ENCODE measurements at regions not wholly inside any gene's neighbourhood (a gene's known extent, or its start where the extent isn't known, plus 50 kb on each side); places are given as distances from the start of the nearest gene placed in this dataset.

DNA sequence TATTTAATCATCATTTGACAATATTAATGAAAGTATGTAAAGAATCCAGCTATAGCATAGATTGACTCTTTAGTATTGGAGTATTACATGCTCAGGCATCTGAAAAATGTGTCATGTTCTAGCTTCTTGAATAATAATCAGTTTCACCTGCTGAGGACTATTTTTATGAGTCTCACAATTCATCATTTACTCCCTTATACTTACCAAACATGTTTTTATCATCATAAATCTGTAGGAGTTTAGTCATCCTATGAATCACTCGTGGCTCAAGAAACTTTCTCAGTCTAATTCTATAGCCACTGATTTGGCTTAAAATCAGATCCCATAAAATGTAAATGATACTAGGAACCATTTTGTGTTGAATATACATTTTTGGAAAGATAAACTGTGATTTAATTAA, 1616.1 kb downstream of the C4orf33 start:
- in situ Hi-C loops (cut with MboI) = no loop called here
- 0 to 4% methylated on average over 1 of the region's 1 CpG for WGBS, 2 experiments (ENCODE audit: low coverage in 1 of 2, low lambda C conversion rate in 2 of 2, missing lambda C conversion rate in 2 of 2)
- Histone ChIP-seq H3K27me3 (replicated peaks; ENCODE audit: insufficient read depth) (no peaks in the 10 kb centered on the region), H3K4me2 (ENCODE audit: unreplicated experiment) (no peak overlapping the region), H4K20me1 (ENCODE audit: insufficient read depth) (no peaks in the 10 kb centered on the region), H3F3A (ENCODE audit: insufficient read depth) (no peaks in the 10 kb centered on the region), H3K4me3 (no peak overlapping the region), H3K27ac (no peak overlapping the region), H2AFZ (no peak overlapping the region), H3K9me2 (ENCODE audit: insufficient read depth) (no peaks in the 10 kb centered on the region), H3K4me1 (ENCODE audit: insufficient read depth) (no peaks in the 10 kb centered on the region), H3K79me2 (ENCODE audit: insufficient read depth) (no peaks in the 10 kb centered on the region), H3K9ac (no peak overlapping the region), H3K9me3 (ENCODE audit: low read depth) (no peaks in the 10 kb centered on the region), H3K36me3 (ENCODE audit: low read depth) (no peaks in the 10 kb centered on the region)
- DNase-seq = no peak
- TF ChIP-seq EZH2 (IDR thresholded peaks at IDR 0.05; ENCODE audit: insufficient read depth, poor library complexity, severe bottlenecking) (no peak), EZH2phosphoT487 (IDR thresholded peaks at IDR 0.05; ENCODE audit: insufficient read depth, low read depth) (no peak)

DNA sequence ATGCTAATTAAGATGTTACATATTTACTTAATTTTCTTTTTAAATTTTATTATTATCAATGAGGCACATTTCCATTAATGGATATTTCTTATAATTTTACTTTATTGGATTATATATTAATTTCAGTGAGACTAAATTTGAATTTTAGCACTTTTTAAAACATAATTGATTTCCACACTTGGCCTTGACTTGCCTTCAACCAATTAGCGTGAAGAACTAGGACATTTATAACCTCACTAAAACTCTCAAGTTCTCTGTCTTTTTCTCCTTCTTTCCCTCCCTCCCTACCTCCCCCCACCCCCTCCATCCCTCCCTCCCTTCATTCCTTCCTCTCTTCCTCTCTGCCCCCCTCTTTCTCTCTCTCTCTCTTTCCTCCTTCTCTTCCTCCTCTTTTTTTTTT, 1618.1 kb downstream of the C4orf33 start:
- Histone ChIP-seq H3K27me3 (replicated peaks; ENCODE audit: insufficient read depth) (no peaks in the 10 kb centered on the region), H3F3A (ENCODE audit: insufficient read depth) (no peaks in the 10 kb centered on the region), H3K27ac (no peak overlapping the region), H3K36me3 (ENCODE audit: low read depth) (no peaks in the 10 kb centered on the region), H3K79me2 (ENCODE audit: insufficient read depth) (no peaks in the 10 kb centered on the region), H3K9me3 (ENCODE audit: low read depth) (no peaks in the 10 kb centered on the region), H3K9ac (no peak overlapping the region), H2AFZ (no peak overlapping the region), H3K9me2 (ENCODE audit: insufficient read depth) (no peaks in the 10 kb centered on the region), H3K4me3 (no peak overlapping the region), H4K20me1 (ENCODE audit: insufficient read depth) (no peaks in the 10 kb centered on the region), H3K4me1 (ENCODE audit: insufficient read depth) (no peaks in the 10 kb centered on the region), H3K4me2 (ENCODE audit: unreplicated experiment) (no peak overlapping the region)
- no peak for TF ChIP-seq EZH2phosphoT487 (IDR thresholded peaks at IDR 0.05; ENCODE audit: insufficient read depth, low read depth)
- no peak for TF ChIP-seq EZH2 (IDR thresholded peaks at IDR 0.05; ENCODE audit: insufficient read depth, poor library complexity, severe bottlenecking)
- in situ Hi-C loops (cut with MboI) = no loop called here
- WGBS, 2 experiments (ENCODE audit: low coverage in 1 of 2, low lambda C conversion rate in 2 of 2, missing lambda C conversion rate in 2 of 2) = 27 to 33% methylated on average over 1 of the region's 1 CpG
- no peak for DNase-seq

DNA sequence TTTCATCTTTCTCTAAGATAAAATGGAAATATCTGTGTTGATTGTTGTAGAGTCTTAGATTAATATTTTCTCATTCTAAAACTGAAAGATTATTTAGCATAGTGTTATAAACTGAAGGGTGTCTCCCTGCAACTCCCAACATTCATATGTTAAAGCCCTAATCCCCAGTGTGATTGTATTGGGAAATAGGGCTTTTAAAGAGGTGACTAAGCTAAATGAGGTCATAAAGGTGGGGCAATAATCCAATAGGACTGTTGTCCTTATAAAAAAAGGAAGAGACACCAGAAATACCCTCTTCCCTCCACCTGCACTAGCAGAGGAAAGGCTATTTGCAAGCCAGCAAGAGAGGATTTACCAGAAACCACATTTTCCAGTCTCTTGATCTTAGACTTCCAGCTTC, 1626.4 kb downstream of the C4orf33 start:
- no peaks in the 10 kb centered on the region for H3K9me2 ChIP-seq (ENCODE audit: insufficient read depth)
- no peak overlapping the region for H3K27ac ChIP-seq
- no peaks in the 10 kb centered on the region for H4K20me1 ChIP-seq (ENCODE audit: insufficient read depth)
- H3K4me3 ChIP-seq = no peak overlapping the region
- peaks cover 5% of the 10 kb centered on the region for H3K9me3 ChIP-seq (ENCODE audit: low read depth)
- no peaks in the 10 kb centered on the region for H3K27me3 ChIP-seq (replicated peaks; ENCODE audit: insufficient read depth)
- in situ Hi-C loops (cut with MboI) = no loop called here
- no peak for DNase-seq
- no peak overlapping the region for H3K9ac ChIP-seq
- no peaks in the 10 kb centered on the region for H3F3A ChIP-seq (ENCODE audit: insufficient read depth)
- no peak overlapping the region for H2AFZ ChIP-seq
- no peaks in the 10 kb centered on the region for H3K4me1 ChIP-seq (ENCODE audit: insufficient read depth)
- no peaks in the 10 kb centered on the region for H3K79me2 ChIP-seq (ENCODE audit: insufficient read depth)
- no peak for TF ChIP-seq EZH2 (IDR thresholded peaks at IDR 0.05; ENCODE audit: insufficient read depth, poor library complexity, severe bottlenecking)
- TF ChIP-seq EZH2phosphoT487 (IDR thresholded peaks at IDR 0.05; ENCODE audit: insufficient read depth, low read depth) = no peak
- H3K4me2 ChIP-seq (ENCODE audit: unreplicated experiment) = no peak overlapping the region
- H3K36me3 ChIP-seq (ENCODE audit: low read depth) = no peaks in the 10 kb centered on the region

DNA sequence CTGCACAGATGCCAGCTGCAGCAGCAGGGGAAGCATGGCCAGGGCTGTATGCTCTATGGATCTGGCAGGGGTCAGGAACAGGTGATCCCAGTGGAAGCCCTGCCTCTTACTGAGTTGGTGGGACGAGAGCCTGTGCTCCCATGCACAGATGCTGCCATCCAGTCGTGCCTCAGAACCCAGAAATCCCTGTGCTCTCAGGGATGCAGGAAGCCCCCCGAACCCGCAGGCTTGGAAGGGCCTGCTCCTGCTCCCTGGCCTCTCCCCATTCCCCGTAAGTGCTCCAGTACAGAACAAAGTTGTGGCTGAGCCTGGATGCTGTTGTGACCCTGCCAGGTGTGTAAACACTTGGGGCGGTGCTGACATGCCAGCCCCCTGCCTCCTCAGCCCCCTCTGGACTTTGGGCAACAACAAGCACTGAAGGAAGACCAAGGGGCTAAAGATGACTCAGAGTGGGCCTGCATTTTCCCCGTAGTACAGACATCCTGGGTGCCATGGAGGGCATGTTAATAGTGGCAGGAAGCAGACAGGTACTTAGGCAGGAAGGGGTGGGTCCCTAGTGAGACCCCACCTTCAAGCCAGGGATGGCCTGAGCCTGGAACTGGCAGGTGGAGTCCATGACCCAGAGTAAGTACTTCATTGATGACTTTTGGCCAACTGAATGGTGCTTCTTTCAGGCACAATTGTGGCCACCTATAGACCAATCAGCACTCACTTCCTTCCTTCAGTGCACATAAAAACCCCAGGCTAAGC, 1640.7 kb downstream of the C4orf33 start:
- no peak overlapping the region for H2AFZ ChIP-seq
- 15 to 31% methylated on average over 6 to 7 of the region's 7 CpGs for WGBS, 2 experiments (ENCODE audit: low coverage in 1 of 2, low lambda C conversion rate in 2 of 2, missing lambda C conversion rate in 2 of 2)
- TF ChIP-seq EZH2phosphoT487 (IDR thresholded peaks at IDR 0.05; ENCODE audit: insufficient read depth, low read depth) = no peak
- TF ChIP-seq EZH2 (IDR thresholded peaks at IDR 0.05; ENCODE audit: insufficient read depth, poor library complexity, severe bottlenecking) = no peak
- no peak overlapping the region for H3K9ac ChIP-seq
- no peaks in the 10 kb centered on the region for H3K9me2 ChIP-seq (ENCODE audit: insufficient read depth)
- in situ Hi-C loops (cut with MboI) = no loop called here
- H3K4me2 ChIP-seq (ENCODE audit: unreplicated experiment) = no peak overlapping the region
- no peak for DNase-seq
- H4K20me1 ChIP-seq (ENCODE audit: insufficient read depth) = no peaks in the 10 kb centered on the region
- no peaks in the 10 kb centered on the region for H3K36me3 ChIP-seq (ENCODE audit: low read depth)
- no peaks in the 10 kb centered on the region for H3K4me1 ChIP-seq (ENCODE audit: insufficient read depth)
- no peaks in the 10 kb centered on the region for H3K27me3 ChIP-seq (replicated peaks; ENCODE audit: insufficient read depth)
- no peak overlapping the region for H3K4me3 ChIP-seq
- H3K27ac ChIP-seq = no peak overlapping the region
- no peaks in the 10 kb centered on the region for H3K79me2 ChIP-seq (ENCODE audit: insufficient read depth)
- H3K9me3 ChIP-seq (ENCODE audit: low read depth) = no peaks in the 10 kb centered on the region
- H3F3A ChIP-seq (ENCODE audit: insufficient read depth) = no peaks in the 10 kb centered on the region

DNA sequence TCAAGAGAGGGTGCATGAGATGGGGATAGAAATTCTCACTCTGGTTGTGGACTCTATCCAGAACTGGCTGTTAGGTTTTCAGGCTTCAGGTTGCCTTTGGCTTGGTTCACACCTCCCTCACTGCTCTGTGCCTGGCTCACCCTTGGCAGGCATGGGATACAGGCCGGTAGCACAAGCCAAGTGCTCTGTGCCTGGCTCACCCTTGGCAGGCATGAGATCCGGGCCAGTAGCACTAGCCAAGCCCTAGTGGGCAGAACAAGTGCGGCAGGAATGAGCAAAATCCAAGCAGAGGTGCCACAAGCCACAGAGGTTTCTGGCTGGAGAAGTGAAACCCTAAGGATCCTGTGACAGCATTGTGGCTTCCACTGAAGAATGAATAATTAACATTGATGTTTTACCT, 1642.3 kb downstream of the C4orf33 start:
- no peaks in the 10 kb centered on the region for H3K79me2 ChIP-seq (ENCODE audit: insufficient read depth)
- no peaks in the 10 kb centered on the region for H3F3A ChIP-seq (ENCODE audit: insufficient read depth)
- no peaks in the 10 kb centered on the region for H3K9me3 ChIP-seq (ENCODE audit: low read depth)
- no peak for DNase-seq
- no peak overlapping the region for H3K4me2 ChIP-seq (ENCODE audit: unreplicated experiment)
- no peak overlapping the region for H3K4me3 ChIP-seq
- no peaks in the 10 kb centered on the region for H3K36me3 ChIP-seq (ENCODE audit: low read depth)
- TF ChIP-seq EZH2 (IDR thresholded peaks at IDR 0.05; ENCODE audit: insufficient read depth, poor library complexity, severe bottlenecking) = no peak
- TF ChIP-seq EZH2phosphoT487 (IDR thresholded peaks at IDR 0.05; ENCODE audit: insufficient read depth, low read depth) = no peak
- WGBS, 2 experiments (ENCODE audit: low coverage in 1 of 2, low lambda C conversion rate in 2 of 2, missing lambda C conversion rate in 2 of 2) = 14 to 18% methylated on average over 3 of the region's 3 CpGs
- no peaks in the 10 kb centered on the region for H3K4me1 ChIP-seq (ENCODE audit: insufficient read depth)
- no peak overlapping the region for H3K9ac ChIP-seq
- no peak overlapping the region for H2AFZ ChIP-seq
- H3K27me3 ChIP-seq (replicated peaks; ENCODE audit: insufficient read depth) = no peaks in the 10 kb centered on the region
- no peak overlapping the region for H3K27ac ChIP-seq
- no peaks in the 10 kb centered on the region for H4K20me1 ChIP-seq (ENCODE audit: insufficient read depth)
- in situ Hi-C loops (cut with MboI) = no loop called here
- H3K9me2 ChIP-seq (ENCODE audit: insufficient read depth) = no peaks in the 10 kb centered on the region

Measured in GM23248 (cell line).